ENCODE measurements at regions not wholly inside any gene's neighbourhood (a gene's known extent, or its start where the extent isn't known, plus 50 kb on each side); places are given as distances from the start of the nearest gene placed in this dataset.

- DNase-seq (ENCODE audit: low spot score) = no peak
Observed at GRCh38 chr5:154107010-154107409, 68.2 kb downstream of the MFAP3 start.

- DNase-seq (ENCODE audit: low spot score) = no peak
Observed at GRCh38 chr5:154107756-154108155, 69.0 kb downstream of the MFAP3 start.

- no peak for DNase-seq (ENCODE audit: low spot score)
Observed at GRCh38 chr5:154109416-154110106, 70.8 kb downstream of the MFAP3 start.

- DNase-seq (ENCODE audit: low spot score) = no peak
Observed at GRCh38 chr5:154110107-154110453, 71.3 kb downstream of the MFAP3 start.

GRCh38 chr5:154110716-154111115 lies 71.9 kb downstream of the MFAP3 start:
- DNase-seq (ENCODE audit: low spot score) = no peak

GRCh38 chr5:154111214-154111613 lies 72.4 kb downstream of the MFAP3 start:
- no peak for DNase-seq (ENCODE audit: low spot score)

GRCh38 chr5:154112255-154112654 lies 73.5 kb downstream of the MFAP3 start:
- no peak for DNase-seq (ENCODE audit: low spot score)

GRCh38 chr5:154115291-154115690 lies 75.2 kb upstream of the GALNT10 start:
- DNase-seq (ENCODE audit: low spot score) = no peak

- DNase-seq (ENCODE audit: low spot score) = no peak
Observed at GRCh38 chr5:154117050-154117449, 73.5 kb upstream of the GALNT10 start.

GRCh38 chr5:154117930-154118329 lies 72.6 kb upstream of the GALNT10 start:
- DNase-seq (ENCODE audit: low spot score) = no peak

- DNase-seq (ENCODE audit: low spot score) = no peak
Observed at GRCh38 chr5:154118385-154118784, 72.1 kb upstream of the GALNT10 start.

- no peak for DNase-seq (ENCODE audit: low spot score)
Observed at GRCh38 chr5:154118893-154119336, 71.6 kb upstream of the GALNT10 start.

GRCh38 chr5:154129013-154129412 lies 61.5 kb upstream of the GALNT10 start:
- DNase-seq (ENCODE audit: low spot score) = no peak

- DNase-seq (ENCODE audit: low spot score) = no peak
Observed at GRCh38 chr5:154129921-154130320, 60.6 kb upstream of the GALNT10 start.

- DNase-seq (ENCODE audit: low spot score) = no peak
Observed at GRCh38 chr5:154131817-154132216, 58.7 kb upstream of the GALNT10 start.

- DNase-seq (ENCODE audit: low spot score) = no peak
Observed at GRCh38 chr5:154132718-154133307, 57.7 kb upstream of the GALNT10 start.

- DNase-seq (ENCODE audit: low spot score) = no peak
Observed at GRCh38 chr5:154133591-154133990, 56.9 kb upstream of the GALNT10 start.

- no peak for DNase-seq (ENCODE audit: low spot score)
Observed at GRCh38 chr5:154134499-154134898, 56.0 kb upstream of the GALNT10 start.

- no peak for DNase-seq (ENCODE audit: low spot score)
Observed at GRCh38 chr5:154135125-154135817, 55.3 kb upstream of the GALNT10 start.

GRCh38 chr5:154136141-154136540 lies 54.4 kb upstream of the GALNT10 start:
- no peak for DNase-seq (ENCODE audit: low spot score)

- DNase-seq (ENCODE audit: low spot score) = peak; percentile 17
Observed at GRCh38 chr5:154138701-154139100, 51.8 kb upstream of the GALNT10 start.

- DNase-seq (ENCODE audit: low spot score) = no peak
Observed at GRCh38 chr5:154140381-154140780, 50.2 kb upstream of the GALNT10 start.
